Mesenchymal stem cell (in vitro differentiated cells and primary cell): ENCODE measurements at regions not wholly inside any gene's neighbourhood (a gene's known extent, or its start where the extent isn't known, plus 50 kb on each side); places are given as distances from the start of the nearest gene placed in this dataset.
A peak's percentile ranks its signal among the peaks of the same experiment; 100 is the strongest.
"Not testable (repeated sequence)": the region's sequence is repeated elsewhere in the genome, so short reads cannot be mapped to it uniquely, and the experiment has no call there.

Experiments used
- DNase-seq: peaks from one replicate; pipeline ENCODE4 v3.0.0-alpha.2; 2013
- H2AFZ ChIP-seq: one replicate; pipeline ENCODE4 v1.6.1; 2013; ENCODE audit warnings: low read depth, mild to moderate bottlenecking, control low read depth, inconsistent platforms, low read length, moderate library complexity
- H2AK5ac ChIP-seq: 2 replicates; pipeline ENCODE4 v1.6.1; 2013; ENCODE audit warnings: low read length, moderate library complexity, mild to moderate bottlenecking, inconsistent platforms; ENCODE audit not compliant: severe bottlenecking
- H2BK120ac ChIP-seq: one replicate; pipeline ENCODE4 v1.6.1; 2013; ENCODE audit warnings: low read depth, mild to moderate bottlenecking, inconsistent platforms, low read length, moderate library complexity
- H2BK12ac ChIP-seq, 2 experiments: one replicate each; pipeline ENCODE4 v1.6.1; 2013; ENCODE audit warnings: inconsistent platforms in 2 of 2, low read length in 2 of 2, mild to moderate bottlenecking in 2 of 2, moderate library complexity in 2 of 2, control low read depth in 1 of 2
- H2BK15ac ChIP-seq: one replicate; pipeline ENCODE4 v1.6.1; 2013; ENCODE audit warnings: mild to moderate bottlenecking, low read depth, inconsistent platforms; ENCODE audit not compliant: poor library complexity, severe bottlenecking
- H2BK5ac ChIP-seq: 2 replicates; pipeline ENCODE4 v1.6.1; 2013; ENCODE audit warnings: low read depth, mild to moderate bottlenecking, low read length, control low read depth, inconsistent platforms; ENCODE audit not compliant: poor library complexity, severe bottlenecking
- H3K14ac ChIP-seq, 2 experiments: one replicate each; pipeline ENCODE4 v1.6.1; 2013; ENCODE audit warnings: inconsistent platforms in 2 of 2, low read length in 2 of 2, control low read depth in 1 of 2, mild to moderate bottlenecking in 1 of 2, moderate library complexity in 1 of 2
- H3K18ac ChIP-seq, 2 experiments: one replicate each; pipeline ENCODE4 v1.6.1; 2013; ENCODE audit warnings: inconsistent platforms in 2 of 2, low read length in 2 of 2, control low read depth in 1 of 2, low read depth in 1 of 2, mild to moderate bottlenecking in 1 of 2
- H3K23ac ChIP-seq, 2 experiments: one replicate each; pipeline ENCODE4 v1.6.1; 2013; ENCODE audit warnings: inconsistent platforms in 2 of 2, low read length in 2 of 2, mild to moderate bottlenecking in 2 of 2, moderate library complexity in 2 of 2, control low read depth in 1 of 2
- H3K27ac ChIP-seq: 2 replicates; pipeline ENCODE4 v1.5.1; 2013; ENCODE audit warnings: mild to moderate bottlenecking, moderate library complexity, low read length, control low read depth, inconsistent platforms; ENCODE audit not compliant: poor library complexity, severe bottlenecking
- H3K27me3 ChIP-seq, 2 experiments: 2 replicates each; pipeline versions ENCODE4 v1.6.1 to v1.7.0; 2013; ENCODE audit warnings: low read length in 2 of 2, mild to moderate bottlenecking in 2 of 2, moderate library complexity in 2 of 2, control low read depth in 1 of 2, inconsistent platforms in 1 of 2; ENCODE audit not compliant: control insufficient read depth in 1 of 2, insufficient read depth in 1 of 2
- H3K36me3 ChIP-seq, 2 experiments: 2 replicates each; pipeline versions ENCODE4 v1.6.1 to v1.7.0; 2013; ENCODE audit warnings: low read length in 2 of 2, control low read depth in 1 of 2, inconsistent platforms in 1 of 2, low read depth in 1 of 2, mild to moderate bottlenecking in 1 of 2; ENCODE audit not compliant: insufficient read depth in 2 of 2, control insufficient read depth in 1 of 2
- H3K4ac ChIP-seq, 2 experiments: one replicate each; pipeline ENCODE4 v1.6.1; 2013; ENCODE audit warnings: inconsistent platforms in 2 of 2, low read length in 2 of 2, mild to moderate bottlenecking in 2 of 2, moderate library complexity in 2 of 2, control low read depth in 1 of 2, low read depth in 1 of 2
- H3K4me1 ChIP-seq: 2 replicates; pipeline ENCODE4 v1.6.1; 2013; ENCODE audit warnings: low read depth, low read length, control low read depth; ENCODE audit not compliant: control insufficient read depth, insufficient read depth
- H3K4me2 ChIP-seq: 2 replicates; pipeline ENCODE4 v1.6.1; 2013; ENCODE audit warnings: low read length, mild to moderate bottlenecking, inconsistent platforms; ENCODE audit not compliant: poor library complexity, severe bottlenecking
- H3K4me3 ChIP-seq, 2 experiments: 2 replicates each; pipeline versions ENCODE4 v1.5.1 to v1.7.0; 2013; ENCODE audit warnings: low read length in 2 of 2, mild to moderate bottlenecking in 2 of 2, control low read depth in 1 of 2, low read depth in 1 of 2; ENCODE audit not compliant: insufficient read depth in 1 of 2
- H3K79me1 ChIP-seq: replicated peaks from 2 replicates; pipeline ENCODE4 v1.6.1; 2013; ENCODE audit warnings: mild to moderate bottlenecking, control low read depth, low read length, inconsistent platforms; ENCODE audit not compliant: poor library complexity, severe bottlenecking
- H3K9ac ChIP-seq: 2 replicates; pipeline ENCODE4 v1.7.0; 2013; ENCODE audit warnings: mild to moderate bottlenecking, low read length, moderate library complexity
- H3K9me3 ChIP-seq: 2 replicates; pipeline ENCODE4 v1.7.0; 2013; ENCODE audit warnings: mild to moderate bottlenecking, low read length; ENCODE audit not compliant: control insufficient read depth
- H4K8ac ChIP-seq: one replicate; pipeline ENCODE4 v1.6.1; 2013; ENCODE audit warnings: inconsistent platforms, mild to moderate bottlenecking, low read length, moderate library complexity
- H4K91ac ChIP-seq: one replicate; pipeline ENCODE4 v1.6.1; 2013; ENCODE audit warnings: mild to moderate bottlenecking, low read length, inconsistent platforms
- WGBS: methylation state at CpG from one replicate; pipeline ENCODE4 v1.1.7; 2013; ENCODE audit warnings: mixed read lengths; 5-methylcytosine and 5-hydroxymethylcytosine counted together

- H3K4me3 ChIP-seq, H3K4me1 ChIP-seq, H2AK5ac ChIP-seq, H2BK15ac ChIP-seq, H3K27me3 ChIP-seq, H2BK12ac ChIP-seq, H3K79me1 ChIP-seq, H3K4ac ChIP-seq, H3K36me3 ChIP-seq, H3K9me3 ChIP-seq, H3K14ac ChIP-seq, H4K8ac ChIP-seq, H2BK5ac ChIP-seq, H3K18ac ChIP-seq, H4K91ac ChIP-seq, H3K4me2 ChIP-seq, DNase-seq, H3K9ac ChIP-seq, H2AFZ ChIP-seq, H2BK120ac ChIP-seq, H3K23ac ChIP-seq, H3K27ac ChIP-seq: not testable (repeated sequence)
- WGBS = 100% methylated on average over 2 of the region's 3 CpGs
Observed at GRCh38 chr3:112696244-112696643, 55.3 kb upstream of the CCDC80 start.

- not testable (repeated sequence) for H2BK5ac ChIP-seq, H3K79me1 ChIP-seq, H3K4me1 ChIP-seq, H2AFZ ChIP-seq, H4K91ac ChIP-seq, H3K9ac ChIP-seq, H2AK5ac ChIP-seq, H3K27ac ChIP-seq, H3K36me3 ChIP-seq, H3K4me3 ChIP-seq, H3K9me3 ChIP-seq, H3K23ac ChIP-seq, H3K18ac ChIP-seq, H3K14ac ChIP-seq, H3K4me2 ChIP-seq, H4K8ac ChIP-seq, H2BK12ac ChIP-seq, H2BK120ac ChIP-seq, H2BK15ac ChIP-seq, H3K27me3 ChIP-seq, H3K4ac ChIP-seq
- no CpG with 5 or more reads among the region's 3 CpGs for WGBS
- DNase-seq = peak; percentile 62
Observed at GRCh38 chr3:112695377-112696108, 54.6 kb upstream of the CCDC80 start.

DNA sequence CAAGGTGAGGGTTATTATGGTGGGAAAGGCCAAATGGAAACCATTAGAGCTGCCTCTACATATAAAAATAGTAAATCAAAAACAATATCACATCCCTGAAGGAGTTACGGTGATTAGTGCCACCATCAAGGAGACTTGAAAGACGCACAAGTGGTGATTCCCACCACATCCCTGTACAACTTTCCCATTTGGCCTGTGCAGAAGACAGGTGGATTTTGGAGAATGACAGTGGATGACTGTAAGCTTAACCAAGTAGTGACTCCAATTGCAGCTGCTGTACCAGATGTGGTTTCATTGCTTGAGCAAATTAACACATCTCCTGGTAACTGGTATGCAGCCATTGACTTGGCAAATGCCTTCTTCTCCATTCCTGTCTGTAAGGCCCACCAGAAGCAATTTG lies 54.0 kb upstream of the CCDC80 start:
- not testable (repeated sequence) for H3K36me3 ChIP-seq, H2BK120ac ChIP-seq, H2BK5ac ChIP-seq, H3K18ac ChIP-seq, H3K27me3 ChIP-seq, H3K14ac ChIP-seq, H3K4me2 ChIP-seq, H3K9ac ChIP-seq, H3K4ac ChIP-seq, H4K91ac ChIP-seq, H2BK15ac ChIP-seq, H3K9me3 ChIP-seq, H3K27ac ChIP-seq, H3K4me3 ChIP-seq, H3K79me1 ChIP-seq, H3K23ac ChIP-seq, H4K8ac ChIP-seq, H2AFZ ChIP-seq, H2BK12ac ChIP-seq, H2AK5ac ChIP-seq, H3K4me1 ChIP-seq
- DNase-seq = peak; percentile 22
- 100% methylated on average over 2 of the region's 2 CpGs for WGBS

GRCh38 chr3:112693186-112693585 lies 52.2 kb upstream of the CCDC80 start:
- Histone ChIP-seq H3K27me3 (no peaks in the 10 kb centered on the region), H3K9me3 (no peaks in the 10 kb centered on the region), H3K4me2 (no peak overlapping the region), H2AK5ac (no peak overlapping the region), H2BK12ac (no peak overlapping the region), H3K14ac (no peak overlapping the region), H4K8ac (no peak overlapping the region), H3K4me3 (no peak overlapping the region), H3K4me1 (peaks cover 2% of the 10 kb centered on the region), H3K36me3 (no peaks in the 10 kb centered on the region), H3K27ac (no peak overlapping the region), H3K4ac (no peak overlapping the region), H2BK15ac (no peak overlapping the region), H3K18ac (no peak overlapping the region), H3K79me1 (no peaks in the 10 kb centered on the region), H4K91ac (no peak overlapping the region), H2BK5ac (no peak overlapping the region), H2AFZ (no peak overlapping the region), H2BK120ac (no peak overlapping the region), H3K9ac (no peak overlapping the region), H3K23ac (no peak overlapping the region)
- WGBS = 83% methylated on average over 4 of the region's 4 CpGs
- DNase-seq = no peak
